ENCODE measurements at regions not wholly inside any gene's neighbourhood (a gene's known extent, or its start where the extent isn't known, plus 50 kb on each side); places are given as distances from the start of the nearest gene placed in this dataset.

DNA sequence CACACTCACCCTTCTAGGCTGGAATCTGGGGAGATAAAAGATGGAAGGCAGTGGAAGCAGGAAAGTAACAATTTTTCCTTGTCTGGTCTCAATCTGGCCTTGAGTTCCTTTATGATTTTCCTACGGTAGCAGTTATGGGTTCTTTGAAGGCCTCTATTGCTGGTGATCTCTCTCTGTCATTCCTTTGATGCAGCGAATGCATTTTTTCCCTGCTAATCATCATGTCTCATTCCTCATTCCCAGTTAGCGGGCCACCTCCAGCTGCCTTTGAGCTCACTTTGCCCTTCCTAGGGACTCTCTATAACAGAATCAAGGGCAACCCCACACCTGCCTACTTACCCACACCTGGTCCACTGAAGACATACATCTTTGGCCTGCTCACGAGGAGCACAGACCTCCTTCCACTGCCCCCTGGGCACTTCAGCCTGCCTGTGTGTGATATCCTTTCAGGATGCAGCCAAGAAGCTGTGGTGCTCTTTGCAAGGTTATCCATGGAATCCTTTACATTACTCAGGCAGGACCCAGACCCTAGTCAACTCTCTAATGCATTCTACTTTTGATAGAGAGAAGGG, 191.7 kb downstream of the DRD1 start:
- H3K9me3 Mint-ChIP-seq: no peaks in the 10 kb centered on the region
- H3K27ac Mint-ChIP-seq: no peak overlapping the region
- no peak for DNase-seq (ENCODE audit: low spot score)
- no peaks in the 10 kb centered on the region for H3K4me1 Mint-ChIP-seq
- ChIA-PET CTCF (no interaction called here), POLR2A (no interaction called here)
- H3K4me3 Mint-ChIP-seq: no peak overlapping the region
- no peaks in the 10 kb centered on the region for H3K36me3 Mint-ChIP-seq
- no peak for ATAC-seq
- TF ChIP-seq ZNF138 (CRISPR knock-in tag; conservative IDR thresholded peaks at IDR 0.05) (no peak), TP53 (CRISPR knock-in tag; IDR thresholded peaks at IDR 0.05) (no peak), FOXP1 (CRISPR knock-in tag; IDR thresholded peaks at IDR 0.05; ENCODE audit: borderline replicate concordance) (no peak), EMX1 (CRISPR knock-in tag; IDR thresholded peaks at IDR 0.05) (no peak), NR2C2 (CRISPR knock-in tag; IDR thresholded peaks at IDR 0.05) (no peak), ATF1 (CRISPR knock-in tag; IDR thresholded peaks at IDR 0.05) (no peak), ZNF121 (CRISPR knock-in tag; IDR thresholded peaks at IDR 0.05) (no peak), FOXK1 (CRISPR knock-in tag; IDR thresholded peaks at IDR 0.05) (no peak), GRHL2 (CRISPR knock-in tag; IDR thresholded peaks at IDR 0.05; ENCODE audit: insufficient replicate concordance, severe bottlenecking) (no peak), IRF2 (CRISPR knock-in tag; IDR thresholded peaks at IDR 0.05; ENCODE audit: borderline replicate concordance, low read depth) (no peak), TEAD4 (CRISPR knock-in tag; IDR thresholded peaks at IDR 0.05) (no peak)
- TF ChIP-seq, protein P1, sequence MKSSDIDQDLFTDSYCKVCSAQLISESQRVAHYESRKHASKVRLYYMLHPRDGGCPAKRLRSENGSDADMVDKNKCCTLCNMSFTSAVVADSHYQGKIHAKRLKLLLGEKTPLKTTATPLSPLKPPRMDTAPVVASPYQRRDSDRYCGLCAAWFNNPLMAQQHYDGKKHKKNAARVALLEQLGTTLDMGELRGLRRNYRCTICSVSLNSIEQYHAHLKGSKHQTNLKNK (CRISPR knock-in tag; IDR thresholded peaks at IDR 0.05): no peak
- TF ChIP-seq, protein P2, sequence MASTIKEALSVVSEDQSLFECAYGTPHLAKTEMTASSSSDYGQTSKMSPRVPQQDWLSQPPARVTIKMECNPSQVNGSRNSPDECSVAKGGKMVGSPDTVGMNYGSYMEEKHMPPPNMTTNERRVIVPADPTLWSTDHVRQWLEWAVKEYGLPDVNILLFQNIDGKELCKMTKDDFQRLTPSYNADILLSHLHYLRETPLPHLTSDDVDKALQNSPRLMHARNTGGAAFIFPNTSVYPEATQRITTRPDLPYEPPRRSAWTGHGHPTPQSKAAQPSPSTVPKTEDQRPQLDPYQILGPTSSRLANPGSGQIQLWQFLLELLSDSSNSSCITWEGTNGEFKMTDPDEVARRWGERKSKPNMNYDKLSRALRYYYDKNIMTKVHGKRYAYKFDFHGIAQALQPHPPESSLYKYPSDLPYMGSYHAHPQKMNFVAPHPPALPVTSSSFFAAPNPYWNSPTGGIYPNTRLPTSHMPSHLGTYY (CRISPR knock-in tag; IDR thresholded peaks at IDR 0.05): no peak
- TF ChIP-seq, protein P3, sequence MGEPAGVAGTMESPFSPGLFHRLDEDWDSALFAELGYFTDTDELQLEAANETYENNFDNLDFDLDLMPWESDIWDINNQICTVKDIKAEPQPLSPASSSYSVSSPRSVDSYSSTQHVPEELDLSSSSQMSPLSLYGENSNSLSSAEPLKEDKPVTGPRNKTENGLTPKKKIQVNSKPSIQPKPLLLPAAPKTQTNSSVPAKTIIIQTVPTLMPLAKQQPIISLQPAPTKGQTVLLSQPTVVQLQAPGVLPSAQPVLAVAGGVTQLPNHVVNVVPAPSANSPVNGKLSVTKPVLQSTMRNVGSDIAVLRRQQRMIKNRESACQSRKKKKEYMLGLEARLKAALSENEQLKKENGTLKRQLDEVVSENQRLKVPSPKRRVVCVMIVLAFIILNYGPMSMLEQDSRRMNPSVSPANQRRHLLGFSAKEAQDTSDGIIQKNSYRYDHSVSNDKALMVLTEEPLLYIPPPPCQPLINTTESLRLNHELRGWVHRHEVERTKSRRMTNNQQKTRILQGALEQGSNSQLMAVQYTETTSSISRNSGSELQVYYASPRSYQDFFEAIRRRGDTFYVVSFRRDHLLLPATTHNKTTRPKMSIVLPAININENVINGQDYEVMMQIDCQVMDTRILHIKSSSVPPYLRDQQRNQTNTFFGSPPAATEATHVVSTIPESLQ (CRISPR knock-in tag; IDR thresholded peaks at IDR 0.05): no peak
- TF ChIP-seq, protein P4, sequence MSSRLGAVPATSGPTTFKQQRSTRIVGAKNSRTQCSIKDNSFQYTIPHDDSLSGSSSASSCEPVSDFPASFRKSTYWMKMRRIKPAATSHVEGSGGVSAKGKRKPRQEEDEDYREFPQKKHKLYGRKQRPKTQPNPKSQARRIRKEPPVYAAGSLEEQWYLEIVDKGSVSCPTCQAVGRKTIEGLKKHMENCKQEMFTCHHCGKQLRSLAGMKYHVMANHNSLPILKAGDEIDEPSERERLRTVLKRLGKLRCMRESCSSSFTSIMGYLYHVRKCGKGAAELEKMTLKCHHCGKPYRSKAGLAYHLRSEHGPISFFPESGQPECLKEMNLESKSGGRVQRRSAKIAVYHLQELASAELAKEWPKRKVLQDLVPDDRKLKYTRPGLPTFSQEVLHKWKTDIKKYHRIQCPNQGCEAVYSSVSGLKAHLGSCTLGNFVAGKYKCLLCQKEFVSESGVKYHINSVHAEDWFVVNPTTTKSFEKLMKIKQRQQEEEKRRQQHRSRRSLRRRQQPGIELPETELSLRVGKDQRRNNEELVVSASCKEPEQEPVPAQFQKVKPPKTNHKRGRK (CRISPR knock-in tag; IDR thresholded peaks at IDR 0.05; ENCODE audit: borderline replicate concordance): no peak
- TF ChIP-seq, protein P5, sequence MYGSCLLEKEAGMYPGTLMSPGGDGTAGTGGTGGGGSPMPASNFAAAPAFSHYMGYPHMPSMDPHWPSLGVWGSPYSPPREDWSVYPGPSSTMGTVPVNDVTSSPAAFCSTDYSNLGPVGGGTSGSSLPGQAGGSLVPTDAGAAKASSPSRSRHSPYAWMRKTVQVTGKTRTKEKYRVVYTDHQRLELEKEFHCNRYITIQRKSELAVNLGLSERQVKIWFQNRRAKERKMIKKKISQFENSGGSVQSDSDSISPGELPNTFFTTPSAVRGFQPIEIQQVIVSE (CRISPR knock-in tag; IDR thresholded peaks at IDR 0.05; ENCODE audit: borderline replicate concordance): no peak
- TF ChIP-seq, protein P6, sequence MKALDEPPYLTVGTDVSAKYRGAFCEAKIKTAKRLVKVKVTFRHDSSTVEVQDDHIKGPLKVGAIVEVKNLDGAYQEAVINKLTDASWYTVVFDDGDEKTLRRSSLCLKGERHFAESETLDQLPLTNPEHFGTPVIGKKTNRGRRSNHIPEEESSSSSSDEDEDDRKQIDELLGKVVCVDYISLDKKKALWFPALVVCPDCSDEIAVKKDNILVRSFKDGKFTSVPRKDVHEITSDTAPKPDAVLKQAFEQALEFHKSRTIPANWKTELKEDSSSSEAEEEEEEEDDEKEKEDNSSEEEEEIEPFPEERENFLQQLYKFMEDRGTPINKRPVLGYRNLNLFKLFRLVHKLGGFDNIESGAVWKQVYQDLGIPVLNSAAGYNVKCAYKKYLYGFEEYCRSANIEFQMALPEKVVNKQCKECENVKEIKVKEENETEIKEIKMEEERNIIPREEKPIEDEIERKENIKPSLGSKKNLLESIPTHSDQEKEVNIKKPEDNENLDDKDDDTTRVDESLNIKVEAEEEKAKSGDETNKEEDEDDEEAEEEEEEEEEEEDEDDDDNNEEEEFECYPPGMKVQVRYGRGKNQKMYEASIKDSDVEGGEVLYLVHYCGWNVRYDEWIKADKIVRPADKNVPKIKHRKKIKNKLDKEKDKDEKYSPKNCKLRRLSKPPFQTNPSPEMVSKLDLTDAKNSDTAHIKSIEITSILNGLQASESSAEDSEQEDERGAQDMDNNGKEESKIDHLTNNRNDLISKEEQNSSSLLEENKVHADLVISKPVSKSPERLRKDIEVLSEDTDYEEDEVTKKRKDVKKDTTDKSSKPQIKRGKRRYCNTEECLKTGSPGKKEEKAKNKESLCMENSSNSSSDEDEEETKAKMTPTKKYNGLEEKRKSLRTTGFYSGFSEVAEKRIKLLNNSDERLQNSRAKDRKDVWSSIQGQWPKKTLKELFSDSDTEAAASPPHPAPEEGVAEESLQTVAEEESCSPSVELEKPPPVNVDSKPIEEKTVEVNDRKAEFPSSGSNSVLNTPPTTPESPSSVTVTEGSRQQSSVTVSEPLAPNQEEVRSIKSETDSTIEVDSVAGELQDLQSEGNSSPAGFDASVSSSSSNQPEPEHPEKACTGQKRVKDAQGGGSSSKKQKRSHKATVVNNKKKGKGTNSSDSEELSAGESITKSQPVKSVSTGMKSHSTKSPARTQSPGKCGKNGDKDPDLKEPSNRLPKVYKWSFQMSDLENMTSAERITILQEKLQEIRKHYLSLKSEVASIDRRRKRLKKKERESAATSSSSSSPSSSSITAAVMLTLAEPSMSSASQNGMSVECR (CRISPR knock-in tag; IDR thresholded peaks at IDR 0.05; ENCODE audit: borderline replicate concordance): no peak
- TF ChIP-seq, protein P7, sequence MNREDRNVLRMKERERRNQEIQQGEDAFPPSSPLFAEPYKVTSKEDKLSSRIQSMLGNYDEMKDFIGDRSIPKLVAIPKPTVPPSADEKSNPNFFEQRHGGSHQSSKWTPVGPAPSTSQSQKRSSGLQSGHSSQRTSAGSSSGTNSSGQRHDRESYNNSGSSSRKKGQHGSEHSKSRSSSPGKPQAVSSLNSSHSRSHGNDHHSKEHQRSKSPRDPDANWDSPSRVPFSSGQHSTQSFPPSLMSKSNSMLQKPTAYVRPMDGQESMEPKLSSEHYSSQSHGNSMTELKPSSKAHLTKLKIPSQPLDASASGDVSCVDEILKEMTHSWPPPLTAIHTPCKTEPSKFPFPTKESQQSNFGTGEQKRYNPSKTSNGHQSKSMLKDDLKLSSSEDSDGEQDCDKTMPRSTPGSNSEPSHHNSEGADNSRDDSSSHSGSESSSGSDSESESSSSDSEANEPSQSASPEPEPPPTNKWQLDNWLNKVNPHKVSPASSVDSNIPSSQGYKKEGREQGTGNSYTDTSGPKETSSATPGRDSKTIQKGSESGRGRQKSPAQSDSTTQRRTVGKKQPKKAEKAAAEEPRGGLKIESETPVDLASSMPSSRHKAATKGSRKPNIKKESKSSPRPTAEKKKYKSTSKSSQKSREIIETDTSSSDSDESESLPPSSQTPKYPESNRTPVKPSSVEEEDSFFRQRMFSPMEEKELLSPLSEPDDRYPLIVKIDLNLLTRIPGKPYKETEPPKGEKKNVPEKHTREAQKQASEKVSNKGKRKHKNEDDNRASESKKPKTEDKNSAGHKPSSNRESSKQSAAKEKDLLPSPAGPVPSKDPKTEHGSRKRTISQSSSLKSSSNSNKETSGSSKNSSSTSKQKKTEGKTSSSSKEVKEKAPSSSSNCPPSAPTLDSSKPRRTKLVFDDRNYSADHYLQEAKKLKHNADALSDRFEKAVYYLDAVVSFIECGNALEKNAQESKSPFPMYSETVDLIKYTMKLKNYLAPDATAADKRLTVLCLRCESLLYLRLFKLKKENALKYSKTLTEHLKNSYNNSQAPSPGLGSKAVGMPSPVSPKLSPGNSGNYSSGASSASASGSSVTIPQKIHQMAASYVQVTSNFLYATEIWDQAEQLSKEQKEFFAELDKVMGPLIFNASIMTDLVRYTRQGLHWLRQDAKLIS (CRISPR knock-in tag; IDR thresholded peaks at IDR 0.05; ENCODE audit: borderline replicate concordance): no peak
- TF ChIP-seq, protein P8, sequence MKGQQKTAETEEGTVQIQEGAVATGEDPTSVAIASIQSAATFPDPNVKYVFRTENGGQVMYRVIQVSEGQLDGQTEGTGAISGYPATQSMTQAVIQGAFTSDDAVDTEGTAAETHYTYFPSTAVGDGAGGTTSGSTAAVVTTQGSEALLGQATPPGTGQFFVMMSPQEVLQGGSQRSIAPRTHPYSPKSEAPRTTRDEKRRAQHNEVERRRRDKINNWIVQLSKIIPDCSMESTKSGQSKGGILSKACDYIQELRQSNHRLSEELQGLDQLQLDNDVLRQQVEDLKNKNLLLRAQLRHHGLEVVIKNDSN (CRISPR knock-in tag; IDR thresholded peaks at IDR 0.05): no peak
- H3K27me3 Mint-ChIP-seq (ENCODE audit: low read depth): no peaks in the 10 kb centered on the region

All from WTC11 (cell line).